SH-SY5Y (cell line): ENCODE measurements at regions not wholly inside any gene's neighbourhood (a gene's known extent, or its start where the extent isn't known, plus 50 kb on each side); places are given as distances from the start of the nearest gene placed in this dataset.

Experiments used
- GATA2 ChIP-seq: IDR thresholded peaks from 2 replicates; pipeline ENCODE4 v1.6.1; 2011; ENCODE audit warnings: mild to moderate bottlenecking, low read depth, low read length
- GATA3 ChIP-seq: IDR thresholded peaks from 2 replicates; pipeline ENCODE4 v1.6.1; 2011; ENCODE audit warnings: low read depth, mild to moderate bottlenecking, low read length, moderate library complexity

- TF ChIP-seq GATA3 (no peak), GATA2 (peak; percentile 21; the same call in 1 of the 2 replicates)
Measured at GRCh38 chr2:219727771-219728429, 100.5 kb downstream of the SLC4A3 start.
